ENCODE measurements at regions not wholly inside any gene's neighbourhood (a gene's known extent, or its start where the extent isn't known, plus 50 kb on each side); places are given as distances from the start of the nearest gene placed in this dataset.

GRCh38 chrX:9117851-9118250, 83.9 kb upstream of the FAM9B start:
- TF ChIP-seq, protein P1, sequence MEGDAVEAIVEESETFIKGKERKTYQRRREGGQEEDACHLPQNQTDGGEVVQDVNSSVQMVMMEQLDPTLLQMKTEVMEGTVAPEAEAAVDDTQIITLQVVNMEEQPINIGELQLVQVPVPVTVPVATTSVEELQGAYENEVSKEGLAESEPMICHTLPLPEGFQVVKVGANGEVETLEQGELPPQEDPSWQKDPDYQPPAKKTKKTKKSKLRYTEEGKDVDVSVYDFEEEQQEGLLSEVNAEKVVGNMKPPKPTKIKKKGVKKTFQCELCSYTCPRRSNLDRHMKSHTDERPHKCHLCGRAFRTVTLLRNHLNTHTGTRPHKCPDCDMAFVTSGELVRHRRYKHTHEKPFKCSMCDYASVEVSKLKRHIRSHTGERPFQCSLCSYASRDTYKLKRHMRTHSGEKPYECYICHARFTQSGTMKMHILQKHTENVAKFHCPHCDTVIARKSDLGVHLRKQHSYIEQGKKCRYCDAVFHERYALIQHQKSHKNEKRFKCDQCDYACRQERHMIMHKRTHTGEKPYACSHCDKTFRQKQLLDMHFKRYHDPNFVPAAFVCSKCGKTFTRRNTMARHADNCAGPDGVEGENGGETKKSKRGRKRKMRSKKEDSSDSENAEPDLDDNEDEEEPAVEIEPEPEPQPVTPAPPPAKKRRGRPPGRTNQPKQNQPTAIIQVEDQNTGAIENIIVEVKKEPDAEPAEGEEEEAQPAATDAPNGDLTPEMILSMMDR (conservative IDR thresholded peaks at IDR 0.05 in 1 of 2, IDR thresholded peaks at IDR 0.05 in 1 of 2; ENCODE audit: extremely low read depth in 1 of 2, insufficient read depth in 1 of 2, low read depth in 1 of 2, low read length in 2 of 2) = no peak
- no peak for TF ChIP-seq EZH2 (IDR thresholded peaks at IDR 0.05; ENCODE audit: borderline replicate concordance, low read length)

Measured in mammary epithelial cell (primary cell).